DND-41 (cell line): ENCODE measurements at regions not wholly inside any gene's neighbourhood (a gene's known extent, or its start where the extent isn't known, plus 50 kb on each side); places are given as distances from the start of the nearest gene placed in this dataset.

ENCODE experiments used
- ATAC-seq: fragments of 200-7000 bp; cut with Tn5 transposase; 3 replicates; pipeline ENCODE4 v1.9.1; 2021; ENCODE audit warnings: low read depth; ENCODE audit not compliant: insufficient read depth
- DNase-seq: peaks from one replicate; pipeline ENCODE4 v3.0.0-alpha.2; 2020
- H2AFZ ChIP-seq: 2 replicates; pipeline ENCODE4 v1.6.0; 2012; ENCODE audit warnings: low read depth, low read length
- H3K27ac ChIP-seq: 2 replicates; pipeline ENCODE4 v1.5.1; 2012; ENCODE audit warnings: low read length, inconsistent platforms
- H3K27me3 ChIP-seq: fragments of 200-600 bp; sonication (generic); 2 replicates; pipeline ENCODE4 v1.6.0; 2012; ENCODE audit warnings: low read length, mild to moderate bottlenecking, inconsistent platforms; ENCODE audit not compliant: insufficient read depth, poor library complexity
- H3K36me3 ChIP-seq: 2 replicates; pipeline ENCODE4 v1.5.1; 2012; ENCODE audit warnings: low read length, inconsistent platforms; ENCODE audit not compliant: insufficient read depth
- H3K4me1 ChIP-seq: 2 replicates; pipeline ENCODE4 v1.5.1; 2012; ENCODE audit warnings: mild to moderate bottlenecking, low read length; ENCODE audit not compliant: insufficient read depth
- H3K4me2 ChIP-seq: 2 replicates; pipeline ENCODE4 v1.6.0; 2012; ENCODE audit warnings: mild to moderate bottlenecking, moderate library complexity, low read length, inconsistent platforms; ENCODE audit not compliant: insufficient read depth
- H3K4me3 ChIP-seq, 2 experiments: fragments of 200-600 bp in 1 of 2; shearing (Covaris generic) in 1 of 2; 2 replicates each; pipeline ENCODE4 v1.5.1; 2012 to 2016; ENCODE audit warnings: inconsistent platforms in 2 of 2, low read length in 2 of 2, mild to moderate bottlenecking in 2 of 2, low read depth in 1 of 2, moderate library complexity in 1 of 2
- H3K79me2 ChIP-seq: 2 replicates; pipeline ENCODE4 v1.6.0; 2012; ENCODE audit warnings: low read length, inconsistent platforms; ENCODE audit not compliant: insufficient read depth
- H3K9ac ChIP-seq: 2 replicates; pipeline ENCODE4 v1.6.0; 2012; ENCODE audit warnings: low read depth, mild to moderate bottlenecking, inconsistent platforms, low read length, moderate library complexity
- H3K9me3 ChIP-seq: 2 replicates; pipeline ENCODE4 v1.5.1; 2012; ENCODE audit warnings: low read length, moderate library complexity, mild to moderate bottlenecking, inconsistent platforms; ENCODE audit not compliant: insufficient read depth, severe bottlenecking
- H4K20me1 ChIP-seq: 2 replicates; pipeline ENCODE4 v1.6.0; 2012; ENCODE audit warnings: low read length; ENCODE audit not compliant: insufficient read depth
- CTCF ChIP-seq: IDR thresholded peaks from 2 replicates; pipeline ENCODE4 v1.5.1; 2012; ENCODE audit warnings: borderline replicate concordance, low read length, moderate library complexity, mild to moderate bottlenecking; ENCODE audit not compliant: poor library complexity, severe bottlenecking; ENCODE audit errors: extremely low read depth
- EZH2 ChIP-seq: IDR thresholded peaks from 3 replicates; pipeline ENCODE4 v1.6.1; 2012; ENCODE audit warnings: borderline replicate concordance, low read depth, mild to moderate bottlenecking, moderate library complexity, low read length, inconsistent platforms; ENCODE audit not compliant: severe bottlenecking

DNA sequence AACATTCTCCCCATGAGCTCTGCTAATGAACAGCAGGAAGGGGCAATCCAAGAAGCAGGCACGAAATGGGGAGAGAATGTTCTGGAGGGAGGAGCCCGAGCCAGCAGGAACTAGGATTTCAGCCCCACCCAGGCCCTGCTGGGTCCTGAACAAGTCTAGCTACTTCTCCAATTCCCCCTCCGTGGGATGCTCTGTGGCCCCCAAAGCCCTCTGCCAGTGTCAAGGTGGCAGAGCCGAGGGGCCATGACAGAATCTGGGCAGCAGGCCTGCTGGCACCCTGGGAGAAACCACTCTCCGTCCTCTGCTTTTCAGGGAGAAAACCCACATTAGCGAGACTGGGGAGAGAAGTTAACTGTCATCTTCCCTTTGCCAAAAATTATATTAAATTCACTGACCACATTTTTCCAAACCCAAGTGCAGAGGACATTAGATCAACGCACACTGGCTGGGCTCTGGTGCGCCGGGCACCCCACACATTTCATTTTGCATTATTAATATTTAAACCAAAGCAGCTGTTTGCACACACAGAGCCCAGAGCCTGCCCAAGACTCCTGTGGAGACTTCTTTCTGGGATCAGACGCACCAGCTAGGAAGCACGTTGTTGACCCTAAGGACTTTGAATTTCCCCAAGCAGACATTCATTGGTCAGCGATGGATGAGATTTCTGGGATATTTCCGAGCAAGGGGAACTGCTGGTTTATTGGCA, 80.2 kb upstream of the PKDCC start:
- Histone ChIP-seq H3K27ac (no peak overlapping the region), H3K4me2 (no peak overlapping the region)

DNA sequence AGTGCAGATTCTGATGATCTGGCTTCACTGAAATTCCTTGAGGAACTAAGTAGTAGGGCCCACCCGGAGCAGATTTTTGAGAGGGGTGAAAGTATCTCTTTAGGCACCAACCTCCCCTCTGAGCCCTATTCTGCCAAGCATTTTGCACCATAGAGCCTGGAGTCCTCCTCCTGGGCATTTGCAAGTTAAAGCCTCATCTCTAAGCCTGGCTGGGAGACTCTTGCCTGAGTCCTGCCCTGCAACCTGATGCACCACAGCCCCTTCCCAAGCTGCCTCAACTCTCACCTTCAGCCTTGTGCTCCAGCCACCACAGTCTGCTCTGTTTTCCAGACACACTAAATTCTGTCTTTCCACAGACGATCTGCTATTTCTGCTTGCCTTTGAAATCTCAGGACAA, 79.6 kb upstream of the PKDCC start:
- Histone ChIP-seq H3K9me3 (no peaks in the 10 kb centered on the region), H3K4me1 (no peaks in the 10 kb centered on the region), H3K9ac (no peak overlapping the region), H3K36me3 (no peaks in the 10 kb centered on the region), H3K4me3 (no peak overlapping the region), H3K27ac (no peak overlapping the region), H3K4me2 (no peak overlapping the region), H3K79me2 (no peaks in the 10 kb centered on the region), H4K20me1 (no peaks in the 10 kb centered on the region), H3K27me3 (peaks cover 12% of the 10 kb centered on the region), H2AFZ (no peak overlapping the region)
- no peak for TF ChIP-seq CTCF
- no peak for TF ChIP-seq EZH2
- no peak for ATAC-seq
- DNase-seq, result no peak

More for the DNA sequence above, 80.2 kb upstream of the PKDCC start:
- no peaks in the 10 kb centered on the region for H4K20me1 ChIP-seq
- H3K79me2 ChIP-seq, result no peaks in the 10 kb centered on the region
- H3K9me3 ChIP-seq, result no peaks in the 10 kb centered on the region
- ATAC-seq, result no peak
- TF ChIP-seq CTCF (no peak), EZH2 (no peak)
- no peaks in the 10 kb centered on the region for H3K4me1 ChIP-seq
- H3K4me3 ChIP-seq, result no peak overlapping the region
- H3K27me3 ChIP-seq, result peaks cover 12% of the 10 kb centered on the region
- DNase-seq, result no peak
- H3K36me3 ChIP-seq, result no peaks in the 10 kb centered on the region
- no peak overlapping the region for H2AFZ ChIP-seq
- H3K9ac ChIP-seq, result no peak overlapping the region

GRCh38 chr2:41970988-41971660, 76.7 kb upstream of the PKDCC start:
- no peak overlapping the region for H2AFZ ChIP-seq
- DNase-seq (no peak), ATAC-seq (no peak)
- no peaks in the 10 kb centered on the region for H3K4me1 ChIP-seq
- TF ChIP-seq CTCF, result no peak
- TF ChIP-seq EZH2, result no peak
- no peak overlapping the region for H3K4me3 ChIP-seq
- no peaks in the 10 kb centered on the region for H3K9me3 ChIP-seq
- H3K36me3 ChIP-seq, result no peaks in the 10 kb centered on the region
- no peak overlapping the region for H3K4me2 ChIP-seq
- no peak overlapping the region for H3K27ac ChIP-seq
- no peak overlapping the region for H3K9ac ChIP-seq
- no peaks in the 10 kb centered on the region for H4K20me1 ChIP-seq
- no peaks in the 10 kb centered on the region for H3K79me2 ChIP-seq
- peaks cover 6% of the 10 kb centered on the region for H3K27me3 ChIP-seq
